Endometrial microvascular endothelial cells (primary cell): ENCODE measurements at regions not wholly inside any gene's neighbourhood (a gene's known extent, or its start where the extent isn't known, plus 50 kb on each side); places are given as distances from the start of the nearest gene placed in this dataset.

Experiments
- in situ Hi-C: cut with HindIII; loops from 2 replicates; pipeline ENCODE4 v1.10.0; 2017; ENCODE audit warnings: low sequenced_read_pairs, low pct_unique_long_range_greater_than_20kb; ENCODE audit errors: inconsistent ontology term

- in situ Hi-C loops, result no loop called here
Observed at GRCh38 chr3:30069056-30069455, 537.3 kb upstream of the TGFBR2 start.

DNA sequence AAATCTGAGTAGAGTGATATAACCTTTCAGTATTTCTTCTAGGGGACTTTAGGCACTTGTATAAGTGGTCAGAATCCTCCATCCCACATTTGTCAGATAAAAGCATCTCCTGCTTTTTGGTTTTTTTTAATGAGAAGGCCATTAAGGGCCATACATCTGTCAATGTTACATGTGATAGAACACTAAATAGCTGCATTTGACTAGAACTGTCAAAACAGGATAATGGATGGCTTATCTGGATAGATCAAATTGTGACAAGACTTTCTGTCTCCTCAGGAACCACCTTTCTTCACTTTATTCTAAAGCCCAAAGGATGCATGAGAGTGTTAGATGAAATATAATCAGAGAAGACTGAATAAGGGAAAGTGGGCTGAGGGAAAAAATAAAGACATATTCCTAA is 533.4 kb upstream of the TGFBR2 start:
- in situ Hi-C loops, result no loop called here

DNA sequence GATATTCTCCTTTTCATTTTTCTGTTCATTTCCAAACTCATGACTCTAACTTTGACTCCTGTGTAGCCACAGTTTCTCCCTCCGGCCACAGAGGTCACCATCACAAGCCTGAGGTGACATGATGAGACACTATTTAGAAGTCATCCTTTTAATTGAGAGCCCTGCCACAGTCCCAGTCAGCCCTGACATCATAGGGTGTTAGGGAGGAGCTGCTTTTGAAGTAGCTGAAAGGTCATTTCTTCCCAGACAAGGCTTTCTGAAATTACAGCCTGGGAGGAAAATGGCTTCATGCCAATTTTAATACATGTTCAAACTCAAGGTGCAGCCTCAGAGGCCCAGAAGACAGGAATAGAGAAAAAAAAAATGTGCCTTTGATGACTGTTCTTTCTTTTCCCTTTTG is 532.8 kb upstream of the TGFBR2 start:
- in situ Hi-C loops, result no loop called here

- in situ Hi-C loops, result no loop called here
Observed at GRCh38 chr3:30075514-30075913, 530.9 kb upstream of the TGFBR2 start.

GRCh38 chr3:30076899-30077298 is 529.5 kb upstream of the TGFBR2 start:
- in situ Hi-C loops, result no loop called here

GRCh38 chr3:30077746-30078145 is 528.7 kb upstream of the TGFBR2 start:
- in situ Hi-C loops, result no loop called here

- in situ Hi-C loops, result no loop called here
Observed at GRCh38 chr3:30078736-30079135, 527.7 kb upstream of the TGFBR2 start.

DNA sequence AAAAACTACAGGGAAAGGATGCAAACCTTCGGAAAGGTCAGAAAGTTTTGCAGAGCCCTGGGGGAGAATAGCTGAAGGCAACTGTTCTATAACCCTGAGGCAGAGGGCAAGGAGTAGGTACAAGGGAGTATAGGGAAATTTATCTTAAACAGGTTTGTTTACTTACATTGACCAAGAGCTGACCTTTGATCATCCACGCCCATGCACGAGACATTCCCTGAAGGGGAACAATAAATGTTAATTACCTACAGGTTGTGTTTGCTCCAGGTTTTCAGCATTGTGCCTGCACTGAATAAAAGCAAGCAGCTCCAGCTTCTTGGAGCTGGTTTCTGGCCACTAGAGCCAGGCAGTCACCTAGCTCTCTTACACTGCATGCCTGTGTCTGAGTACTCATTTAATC is 524.5 kb upstream of the TGFBR2 start:
- in situ Hi-C loops, result no loop called here

GRCh38 chr3:30082652-30083051 is 523.7 kb upstream of the TGFBR2 start:
- in situ Hi-C loops, result no loop called here

DNA sequence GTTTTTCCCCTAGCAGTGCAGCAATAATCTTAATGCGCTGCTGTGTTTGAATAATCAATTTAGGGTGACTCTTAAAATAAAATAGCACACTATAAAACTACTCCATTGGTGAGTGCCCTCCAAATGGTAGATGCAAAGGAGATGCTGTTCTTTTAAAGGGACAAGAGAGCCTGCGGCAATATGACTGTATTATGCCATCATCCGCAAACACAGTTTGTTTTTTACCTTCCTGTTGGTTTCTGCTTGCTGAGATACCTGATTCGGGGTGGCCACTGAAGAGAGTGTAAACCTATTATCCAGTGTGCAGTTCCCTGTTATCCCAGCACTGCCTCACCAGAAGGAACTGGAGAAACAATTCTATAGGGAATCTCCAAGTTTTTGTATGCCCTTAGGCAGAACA is 523.1 kb upstream of the TGFBR2 start:
- in situ Hi-C loops, result no loop called here

DNA sequence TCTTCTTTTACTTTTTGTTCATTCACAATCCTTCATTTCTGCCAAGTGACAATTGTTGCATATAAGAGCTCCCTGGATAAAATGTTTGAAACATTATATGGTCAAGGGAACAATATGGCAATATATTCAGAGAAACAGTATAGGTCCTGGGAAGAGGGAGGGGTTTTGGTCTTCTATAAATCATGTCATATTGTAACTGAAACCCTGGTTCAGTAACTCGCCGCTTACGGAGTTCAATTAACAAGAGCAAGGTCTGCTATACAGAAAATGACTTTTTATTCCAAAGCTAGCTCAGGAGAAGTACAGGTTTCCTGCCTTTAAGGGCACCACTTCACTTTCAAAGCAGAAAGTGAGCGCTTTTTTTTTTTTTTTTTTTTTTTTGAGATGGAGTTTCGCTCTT is 522.1 kb upstream of the TGFBR2 start:
- in situ Hi-C loops, result no loop called here

- in situ Hi-C loops, result no loop called here
Observed at GRCh38 chr3:30084971-30085403, 521.4 kb upstream of the TGFBR2 start.

DNA sequence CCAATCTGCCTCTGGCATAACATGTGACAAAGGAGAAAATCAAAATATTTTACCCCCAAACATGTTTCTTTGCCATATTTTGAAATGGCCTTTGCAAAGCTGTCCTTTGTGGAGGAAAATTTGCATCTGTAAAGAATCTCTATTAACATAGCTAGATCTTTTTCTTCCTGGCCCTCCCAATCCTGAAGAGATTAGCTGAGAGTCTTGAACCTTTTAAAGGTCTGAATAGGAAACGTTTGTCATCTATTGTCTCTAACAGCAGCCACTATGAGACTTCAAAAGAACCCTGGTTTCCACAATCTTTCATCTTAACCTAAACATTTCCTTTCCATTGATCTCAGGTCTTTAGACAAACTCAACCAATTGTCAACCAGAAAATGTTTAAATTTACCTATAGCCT is 520.9 kb upstream of the TGFBR2 start:
- in situ Hi-C loops, result no loop called here

- in situ Hi-C loops, result no loop called here
Observed at GRCh38 chr3:30091686-30092085, 514.7 kb upstream of the TGFBR2 start.

DNA sequence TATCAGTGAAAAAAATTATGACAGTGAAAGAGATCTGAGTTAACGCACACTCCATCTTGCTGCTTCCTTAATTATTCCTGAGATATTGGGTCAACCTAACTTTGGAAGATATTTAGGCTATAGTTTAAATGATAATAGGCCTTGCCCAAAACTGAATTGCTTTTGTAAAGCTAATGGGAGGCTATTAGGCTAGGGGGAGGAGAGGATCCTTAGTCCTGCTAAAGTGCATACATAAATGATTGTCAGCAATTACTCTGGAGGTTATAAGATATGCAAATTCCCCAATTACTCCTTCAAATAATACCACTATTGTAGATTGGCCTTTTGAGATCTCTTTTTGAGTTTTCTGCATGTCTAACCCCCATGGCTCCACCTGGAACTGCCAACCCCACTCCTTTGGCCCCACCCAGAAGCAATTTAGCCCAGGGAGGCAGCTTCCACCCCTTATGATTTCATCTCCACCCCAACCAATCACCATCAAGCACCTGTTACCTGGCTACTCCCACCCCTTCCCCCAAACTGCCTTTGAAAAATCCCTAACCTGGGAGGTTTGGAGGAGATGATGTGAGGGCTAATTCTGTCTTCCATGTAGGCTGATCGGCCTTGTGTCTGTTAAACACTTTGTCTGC is 509.3 kb upstream of the TGFBR2 start:
- in situ Hi-C loops, result no loop called here

DNA sequence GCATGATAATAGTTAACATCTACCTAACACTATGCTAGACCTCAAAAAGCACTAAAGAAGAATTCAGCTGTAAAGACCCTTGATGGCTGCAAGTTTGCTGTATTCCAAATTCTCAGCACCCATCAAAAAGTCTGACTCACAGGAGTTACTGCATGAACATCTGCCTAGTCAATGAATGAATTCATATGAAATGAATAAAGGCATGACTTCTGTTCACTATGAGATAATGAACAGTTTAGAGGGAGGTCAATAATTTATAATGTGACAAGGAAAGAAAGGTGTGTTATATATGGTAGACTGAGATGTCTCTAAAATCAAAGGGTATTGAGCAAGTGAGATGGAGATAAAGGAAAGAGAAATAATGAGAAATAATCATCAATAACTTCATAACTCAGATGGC is 508.2 kb upstream of the TGFBR2 start:
- in situ Hi-C loops, result no loop called here

- in situ Hi-C loops, result no loop called here
Observed at GRCh38 chr3:30098653-30099455, 507.5 kb upstream of the TGFBR2 start.

DNA sequence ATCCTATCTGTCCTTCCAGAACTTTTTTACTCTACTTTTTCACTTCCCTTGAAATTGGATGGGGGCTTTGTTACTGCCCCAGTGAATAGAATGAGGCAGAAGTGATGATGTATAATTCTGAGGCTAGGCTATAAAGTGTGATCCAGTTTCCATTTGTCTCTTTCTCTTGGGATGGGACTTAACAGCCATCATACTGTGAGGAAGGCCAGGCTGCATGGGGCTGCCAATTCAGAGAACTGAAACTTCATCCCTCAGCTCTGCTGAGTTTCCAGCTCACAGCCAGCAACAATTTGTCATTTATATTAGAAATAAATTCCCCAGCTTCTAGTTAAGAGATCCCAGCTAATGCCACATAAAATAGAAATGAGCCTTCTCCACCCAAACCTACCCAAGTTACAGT is 504.0 kb upstream of the TGFBR2 start:
- in situ Hi-C loops, result no loop called here

DNA sequence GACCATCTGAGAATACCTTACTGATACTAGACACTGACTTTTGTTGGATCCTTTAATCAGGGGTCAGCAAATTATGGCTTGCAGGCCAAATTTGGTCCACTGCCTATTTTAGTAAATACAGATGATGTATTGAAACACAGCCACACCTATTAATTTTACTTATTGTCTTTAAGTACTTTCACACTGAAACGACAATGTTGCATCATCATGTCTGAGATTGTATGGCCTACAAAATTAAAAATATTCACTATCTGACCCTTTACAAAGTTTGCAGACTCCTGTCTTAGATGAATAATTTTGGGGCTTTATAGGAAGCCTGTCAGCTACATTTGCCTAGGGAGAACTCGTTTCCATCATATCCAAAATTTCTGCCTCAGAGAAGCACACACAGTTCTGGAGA is 503.2 kb upstream of the TGFBR2 start:
- in situ Hi-C loops, result no loop called here

DNA sequence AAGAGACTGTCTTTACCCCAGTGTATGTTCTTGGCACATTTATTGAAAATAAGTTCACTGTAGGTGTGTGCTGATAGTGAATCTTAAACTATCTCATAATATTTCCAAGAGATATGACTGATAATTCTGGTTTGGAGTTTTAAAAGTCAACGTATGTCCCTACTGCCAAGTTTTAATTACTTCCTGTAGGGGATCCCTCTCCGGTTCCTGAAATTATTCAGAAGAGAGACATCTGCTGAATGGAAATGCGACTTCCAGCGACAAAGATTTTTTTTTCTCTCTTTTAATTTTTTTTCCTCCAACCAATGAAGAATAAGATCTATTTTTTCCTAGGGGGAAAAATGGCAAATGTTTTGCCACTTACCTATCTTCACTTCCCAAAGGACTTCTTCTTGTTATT is 498.9 kb upstream of the TGFBR2 start:
- in situ Hi-C loops, result no loop called here

DNA sequence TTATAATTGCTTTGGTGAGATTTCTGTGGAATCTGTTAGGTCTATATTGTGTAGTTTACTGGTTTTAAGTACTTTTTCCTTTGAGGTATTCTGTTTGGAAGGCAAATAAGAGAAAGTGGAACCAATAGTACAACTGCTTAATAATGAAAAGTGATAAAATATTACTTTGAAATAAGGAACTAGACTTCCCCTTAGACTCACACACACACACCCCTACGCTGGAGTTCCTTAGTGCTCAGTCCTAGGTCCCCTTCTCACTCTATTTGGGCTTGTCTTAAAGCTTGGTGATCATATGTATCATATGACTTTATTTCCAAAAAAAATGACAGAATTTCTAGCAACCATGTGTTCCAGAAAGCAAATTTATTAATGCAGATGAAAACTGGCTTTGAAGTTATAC is 494.0 kb upstream of the TGFBR2 start:
- in situ Hi-C loops, result no loop called here
